ENCODE measurements at regions not wholly inside any gene's neighbourhood (a gene's known extent, or its start where the extent isn't known, plus 50 kb on each side); places are given as distances from the start of the nearest gene placed in this dataset.

DNA sequence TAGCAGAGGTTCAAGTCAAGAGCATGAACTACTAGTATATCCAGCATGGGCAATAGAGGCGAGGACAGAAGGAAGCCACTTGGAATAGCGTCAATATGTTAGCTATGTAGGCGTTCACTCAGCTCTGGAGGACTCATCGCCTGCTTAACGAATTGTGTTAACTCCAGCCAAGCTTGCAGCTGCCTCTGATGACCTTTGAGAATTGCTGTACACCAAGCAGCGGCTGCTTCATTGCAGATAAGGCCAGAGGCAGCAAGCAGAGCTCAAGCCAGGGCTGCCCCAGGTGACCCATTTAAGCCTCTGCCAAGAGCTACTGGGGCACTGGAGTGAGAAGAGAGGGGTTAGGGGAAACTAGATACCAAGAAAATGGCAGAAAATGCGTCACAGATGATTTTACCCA, 160.2 kb upstream of the IGFBP7 start:
- DNase-seq (ENCODE audit: extremely low read depth, insufficient read length) = no peak
- TF ChIP-seq, protein P1, sequence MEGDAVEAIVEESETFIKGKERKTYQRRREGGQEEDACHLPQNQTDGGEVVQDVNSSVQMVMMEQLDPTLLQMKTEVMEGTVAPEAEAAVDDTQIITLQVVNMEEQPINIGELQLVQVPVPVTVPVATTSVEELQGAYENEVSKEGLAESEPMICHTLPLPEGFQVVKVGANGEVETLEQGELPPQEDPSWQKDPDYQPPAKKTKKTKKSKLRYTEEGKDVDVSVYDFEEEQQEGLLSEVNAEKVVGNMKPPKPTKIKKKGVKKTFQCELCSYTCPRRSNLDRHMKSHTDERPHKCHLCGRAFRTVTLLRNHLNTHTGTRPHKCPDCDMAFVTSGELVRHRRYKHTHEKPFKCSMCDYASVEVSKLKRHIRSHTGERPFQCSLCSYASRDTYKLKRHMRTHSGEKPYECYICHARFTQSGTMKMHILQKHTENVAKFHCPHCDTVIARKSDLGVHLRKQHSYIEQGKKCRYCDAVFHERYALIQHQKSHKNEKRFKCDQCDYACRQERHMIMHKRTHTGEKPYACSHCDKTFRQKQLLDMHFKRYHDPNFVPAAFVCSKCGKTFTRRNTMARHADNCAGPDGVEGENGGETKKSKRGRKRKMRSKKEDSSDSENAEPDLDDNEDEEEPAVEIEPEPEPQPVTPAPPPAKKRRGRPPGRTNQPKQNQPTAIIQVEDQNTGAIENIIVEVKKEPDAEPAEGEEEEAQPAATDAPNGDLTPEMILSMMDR (IDR thresholded peaks at IDR 0.05; ENCODE audit: insufficient read depth, low read length, poor library complexity, severe bottlenecking) = no peak
- Histone ChIP-seq H3K36me3 (ENCODE audit: control insufficient read depth, insufficient read depth, low read length) (no peaks in the 10 kb centered on the region), H3K4me3 (replicated peaks; ENCODE audit: low read depth, low read length) (no peak overlapping the region), H3K27me3 (replicated peaks; ENCODE audit: control insufficient read depth, insufficient read depth, low read length) (no peaks in the 10 kb centered on the region)

DNA sequence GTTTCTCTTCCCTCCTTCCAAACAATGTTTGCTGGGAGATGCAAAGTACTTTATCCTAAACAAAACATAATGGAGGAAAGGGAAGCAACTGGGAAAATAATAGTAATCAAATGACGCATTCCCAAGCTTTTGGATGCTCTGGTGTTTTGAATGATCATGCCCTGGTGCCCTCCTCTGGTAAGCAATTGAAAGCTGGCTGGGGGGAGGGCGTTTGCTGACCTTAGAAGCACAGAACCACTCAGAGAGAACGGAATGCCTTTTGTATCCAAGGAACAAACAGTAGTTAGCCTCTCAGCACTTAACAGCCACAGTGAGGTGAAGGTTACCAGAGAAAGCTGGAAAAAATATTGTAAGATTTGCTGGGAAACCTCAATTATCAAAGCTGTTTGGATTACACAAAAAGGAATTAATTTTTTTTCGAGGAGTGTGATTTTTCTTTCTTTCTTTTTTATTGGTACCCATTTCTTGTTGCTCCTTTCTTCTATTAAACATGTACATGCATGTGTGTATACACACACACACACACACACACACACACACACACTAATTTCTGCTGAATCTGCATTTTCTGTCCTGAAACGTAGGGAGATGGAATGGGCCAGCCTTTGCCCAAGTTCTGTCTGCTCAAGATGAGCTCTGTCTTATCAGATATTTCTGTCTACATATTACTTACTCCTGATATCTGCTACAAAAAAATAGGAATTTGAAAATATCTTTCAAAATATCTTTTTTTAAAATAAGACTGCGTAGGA, 155.8 kb upstream of the IGFBP7 start:
- Histone ChIP-seq H3K4me3 (replicated peaks; ENCODE audit: low read depth, low read length) (no peak overlapping the region), H3K36me3 (ENCODE audit: control insufficient read depth, insufficient read depth, low read length) (no peaks in the 10 kb centered on the region), H3K27me3 (replicated peaks; ENCODE audit: control insufficient read depth, insufficient read depth, low read length) (no peaks in the 10 kb centered on the region)
- DNase-seq (ENCODE audit: extremely low read depth, insufficient read length) = no peak
- TF ChIP-seq, protein P1 (IDR thresholded peaks at IDR 0.05; ENCODE audit: insufficient read depth, low read length, poor library complexity, severe bottlenecking) = no peak

DNA sequence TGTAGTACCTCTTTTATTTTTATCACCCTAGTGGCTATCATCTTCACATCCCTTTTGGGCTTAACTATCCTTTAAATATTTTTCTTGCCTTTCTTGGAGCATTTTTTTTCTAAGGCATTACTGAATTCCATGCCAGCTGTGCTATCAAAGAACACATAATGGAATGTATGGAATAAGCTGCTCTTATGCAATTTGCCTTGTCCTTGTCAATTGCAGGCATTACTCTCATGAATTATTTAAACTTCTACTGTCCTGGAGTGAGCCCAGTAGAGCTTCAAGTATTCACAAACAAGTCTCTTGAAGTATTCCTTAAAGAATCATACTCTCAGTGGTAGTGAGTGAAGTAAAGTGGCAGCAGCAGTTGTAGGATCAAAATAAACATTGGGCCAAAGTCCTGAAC, 144.6 kb upstream of the IGFBP7 start:
- TF ChIP-seq, protein P1 (IDR thresholded peaks at IDR 0.05; ENCODE audit: insufficient read depth, low read length, poor library complexity, severe bottlenecking) = no peak
- DNase-seq (ENCODE audit: extremely low read depth, insufficient read length) = no peak
- H3K4me3 ChIP-seq (replicated peaks; ENCODE audit: low read depth, low read length) = no peak overlapping the region
- H3K36me3 ChIP-seq (ENCODE audit: control insufficient read depth, insufficient read depth, low read length) = no peaks in the 10 kb centered on the region
- no peaks in the 10 kb centered on the region for H3K27me3 ChIP-seq (replicated peaks; ENCODE audit: control insufficient read depth, insufficient read depth, low read length)

DNA sequence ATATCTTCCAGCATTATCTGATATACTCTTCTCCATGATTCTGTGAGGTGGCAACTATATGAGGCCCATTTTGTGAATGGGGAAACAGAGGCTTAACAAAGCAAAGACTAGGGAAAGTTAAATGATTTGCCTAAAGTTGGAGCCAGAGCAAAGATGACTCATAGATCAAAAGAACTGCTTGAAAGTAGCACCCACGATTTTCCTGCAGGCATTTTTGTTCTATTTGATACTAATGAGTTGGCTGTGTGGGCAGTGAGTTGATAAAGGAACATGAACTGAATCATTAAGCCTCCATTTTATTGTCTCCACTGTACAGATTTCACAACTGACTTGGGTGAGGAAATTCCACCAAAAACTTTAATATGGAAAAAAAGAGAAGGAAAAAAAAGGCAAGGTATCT, 138.9 kb upstream of the IGFBP7 start:
- no peak for DNase-seq (ENCODE audit: extremely low read depth, insufficient read length)
- TF ChIP-seq, protein P1 (IDR thresholded peaks at IDR 0.05; ENCODE audit: insufficient read depth, low read length, poor library complexity, severe bottlenecking) = no peak
- Histone ChIP-seq H3K27me3 (replicated peaks; ENCODE audit: control insufficient read depth, insufficient read depth, low read length) (no peaks in the 10 kb centered on the region), H3K36me3 (ENCODE audit: control insufficient read depth, insufficient read depth, low read length) (no peaks in the 10 kb centered on the region), H3K4me3 (replicated peaks; ENCODE audit: low read depth, low read length) (no peak overlapping the region)

DNA sequence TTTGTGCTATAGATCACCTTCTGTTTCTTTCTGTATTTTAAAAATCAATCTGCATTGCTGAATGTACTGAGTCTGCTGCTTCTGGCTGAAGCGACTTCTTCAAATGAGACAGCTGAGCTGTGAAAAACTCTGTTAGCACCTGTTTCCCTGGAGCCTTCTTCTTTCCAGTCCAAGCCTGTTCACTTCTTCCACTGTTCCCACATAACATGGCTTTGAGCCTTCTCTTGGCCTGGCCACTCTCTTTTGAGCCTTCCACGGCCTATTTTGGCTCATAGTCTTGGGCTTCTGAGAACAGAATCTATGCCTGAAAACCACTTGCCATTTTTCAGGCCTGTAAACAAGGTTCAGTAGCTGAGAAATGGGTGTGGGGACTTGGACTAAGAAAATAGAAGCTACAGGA, 132.9 kb upstream of the IGFBP7 start:
- H3K4me3 ChIP-seq (replicated peaks; ENCODE audit: low read depth, low read length) = no peak overlapping the region
- H3K36me3 ChIP-seq (ENCODE audit: control insufficient read depth, insufficient read depth, low read length) = no peaks in the 10 kb centered on the region
- TF ChIP-seq, protein P1 (IDR thresholded peaks at IDR 0.05; ENCODE audit: insufficient read depth, low read length, poor library complexity, severe bottlenecking) = no peak
- no peaks in the 10 kb centered on the region for H3K27me3 ChIP-seq (replicated peaks; ENCODE audit: control insufficient read depth, insufficient read depth, low read length)
- no peak for DNase-seq (ENCODE audit: extremely low read depth, insufficient read length)

All from GM06990 (cell line).